A204.1 (cell line): ENCODE measurements at regions not wholly inside any gene's neighbourhood (a gene's known extent, or its start where the extent isn't known, plus 50 kb on each side); places are given as distances from the start of the nearest gene placed in this dataset.

Source experiments
- FAIRE-seq: peaks from 2 replicates; lab custom pipeline; 2012; peaks lifted over from hg19 to GRCh38; lab: Jason Lieb, UNC

- FAIRE-seq: no peak
Observed at GRCh38 chr19:28350673-28351072, 862.3 kb downstream of the UQCRFS1 start.

GRCh38 chr19:28350037-28350436 is 862.9 kb downstream of the UQCRFS1 start:
- no peak for FAIRE-seq

DNA sequence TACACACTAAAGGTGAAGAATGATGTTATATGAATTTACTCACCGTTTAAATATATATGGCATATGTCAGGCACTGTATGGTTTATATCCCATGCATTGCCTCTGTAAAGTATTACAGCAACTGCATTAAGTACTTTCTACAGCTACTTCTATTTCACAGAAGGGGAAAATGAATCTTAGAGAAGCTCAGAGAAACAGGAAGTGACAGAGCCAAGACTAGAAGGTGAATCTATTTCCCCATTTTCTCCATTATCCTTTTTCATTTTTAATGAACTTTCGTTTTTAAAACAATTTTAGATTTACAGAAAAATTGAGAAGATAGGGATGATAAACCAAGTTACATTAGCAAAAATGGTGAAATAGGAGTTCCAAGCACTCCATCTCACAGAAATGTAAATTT is 863.3 kb downstream of the UQCRFS1 start:
- no peak for FAIRE-seq

DNA sequence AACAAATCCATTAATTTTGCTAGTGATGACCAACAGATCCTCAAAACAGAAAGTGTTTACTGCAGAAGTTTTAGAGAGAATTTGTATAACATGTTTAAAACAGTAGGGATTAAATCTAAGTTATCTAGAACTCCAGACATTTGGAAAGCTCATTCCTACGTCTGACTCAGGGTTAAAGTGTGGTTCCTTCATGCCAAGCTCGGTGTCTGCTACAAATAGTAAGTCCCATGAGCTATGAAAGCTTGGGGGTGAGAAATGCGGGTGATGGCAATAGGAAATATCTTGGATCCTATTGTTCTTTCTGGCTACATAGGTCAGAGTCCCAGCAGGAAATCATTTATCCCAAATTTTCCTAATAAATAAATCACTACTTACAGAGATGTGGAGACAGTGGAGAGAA is 867.1 kb downstream of the UQCRFS1 start:
- no peak for FAIRE-seq

GRCh38 chr19:28341810-28342350 is 871.1 kb downstream of the UQCRFS1 start:
- no peak for FAIRE-seq

DNA sequence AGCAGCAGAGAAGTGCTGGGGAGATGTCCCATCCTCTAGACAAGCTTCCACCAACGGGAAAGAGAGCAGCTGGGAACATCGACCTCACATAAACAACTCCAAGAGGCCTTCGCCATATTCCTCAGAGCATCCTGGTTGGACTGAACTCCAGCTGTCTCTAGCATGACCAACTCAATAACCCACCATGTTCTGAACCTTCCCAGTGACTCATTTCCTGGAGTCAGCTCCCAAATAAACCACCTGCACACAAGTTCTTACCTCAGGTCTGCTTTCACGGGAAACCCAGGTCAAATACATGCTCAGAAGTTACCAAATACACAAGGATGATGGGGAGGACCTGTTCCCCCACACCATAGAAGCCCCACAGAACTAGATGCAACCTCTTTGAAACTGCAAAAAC is 878.5 kb downstream of the UQCRFS1 start:
- no peak for FAIRE-seq

GRCh38 chr19:28333909-28334308 is 879.0 kb downstream of the UQCRFS1 start:
- FAIRE-seq: no peak

GRCh38 chr19:28332886-28333285 is 880.1 kb downstream of the UQCRFS1 start:
- no peak for FAIRE-seq

GRCh38 chr19:28332351-28332750 is 880.6 kb downstream of the UQCRFS1 start:
- FAIRE-seq: no peak

- no peak for FAIRE-seq
Observed at GRCh38 chr19:28331596-28331995, 881.4 kb downstream of the UQCRFS1 start.

DNA sequence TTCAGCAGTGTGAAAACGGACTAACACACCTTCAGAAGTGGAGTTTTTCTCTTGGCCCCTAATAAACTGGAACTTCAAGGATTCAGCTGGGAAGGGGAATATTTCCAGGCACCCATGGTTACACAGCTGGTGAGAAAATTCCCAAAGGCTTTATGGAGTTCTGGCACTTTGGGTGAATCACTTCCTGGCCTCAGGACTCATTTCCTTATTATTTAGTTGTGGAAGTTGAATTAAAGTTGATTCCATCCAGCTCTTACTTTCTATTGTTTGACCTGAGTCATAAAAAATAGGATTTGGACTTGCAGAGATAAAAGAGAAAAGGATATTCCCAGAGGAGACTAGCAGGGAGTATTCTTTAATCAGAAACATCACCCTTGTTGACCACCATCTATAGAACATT is 882.1 kb downstream of the UQCRFS1 start:
- FAIRE-seq: no peak

DNA sequence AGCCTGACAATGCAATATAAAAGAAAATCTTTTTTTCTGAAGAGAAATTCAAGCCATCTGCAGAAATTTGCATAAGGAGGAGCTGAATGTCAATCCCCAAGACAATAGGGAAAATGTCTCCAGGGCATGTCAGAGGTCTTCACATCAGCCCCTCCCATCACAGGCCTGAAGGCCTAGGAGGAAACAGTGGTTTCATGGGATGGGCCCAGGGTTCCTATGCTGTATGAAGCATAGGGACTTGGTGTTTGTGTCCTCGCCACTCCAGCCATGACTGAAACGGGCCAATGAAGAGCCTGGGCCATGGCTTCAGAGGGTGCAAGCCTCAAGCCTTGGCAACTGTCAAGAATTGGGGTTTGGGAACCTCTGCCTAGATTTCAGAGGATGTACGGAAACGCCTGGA is 883.5 kb downstream of the UQCRFS1 start:
- FAIRE-seq: no peak

- FAIRE-seq: no peak
Observed at GRCh38 chr19:28327905-28328304, 885.0 kb downstream of the UQCRFS1 start.

DNA sequence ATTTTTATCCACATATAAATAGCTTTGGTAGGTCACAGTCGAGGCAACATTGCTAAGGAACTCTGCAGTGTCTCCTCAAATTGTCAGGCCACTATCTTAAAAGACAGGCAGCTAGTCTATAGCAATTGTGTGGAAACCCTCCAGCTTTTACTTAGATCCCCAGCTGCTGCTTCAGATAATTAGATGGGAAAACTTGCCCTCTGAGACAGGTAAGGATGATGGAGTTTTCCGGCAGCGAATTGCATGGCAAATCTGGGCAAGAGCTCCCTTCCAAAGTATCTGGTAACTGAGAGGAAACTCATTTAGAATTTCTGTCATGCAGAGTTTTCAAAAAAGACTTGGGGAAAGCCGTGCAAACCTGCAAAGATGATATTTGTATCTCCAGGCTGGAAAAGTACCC is 886.2 kb downstream of the UQCRFS1 start:
- FAIRE-seq: no peak

GRCh38 chr19:28324275-28325060 is 888.5 kb downstream of the UQCRFS1 start:
- no peak for FAIRE-seq

DNA sequence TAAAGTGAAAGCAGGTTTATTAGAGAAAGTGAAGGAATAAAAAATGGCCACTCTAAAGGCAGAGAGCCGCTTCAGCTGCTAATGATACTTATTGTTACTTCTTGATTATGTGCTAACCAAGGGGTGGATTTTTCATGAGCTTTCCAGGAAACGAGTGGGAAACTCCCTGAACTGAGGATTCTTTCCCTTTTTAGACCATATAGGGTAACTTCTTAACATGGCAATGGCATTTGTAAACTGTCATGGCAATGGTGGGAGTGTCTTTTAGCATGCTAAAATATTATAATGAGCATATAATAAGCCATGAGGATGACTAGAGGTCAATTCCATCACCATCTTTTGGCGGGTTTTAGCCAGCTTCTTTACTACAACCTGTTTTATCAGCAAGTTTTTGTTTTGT is 890.0 kb downstream of the UQCRFS1 start:
- no peak for FAIRE-seq

DNA sequence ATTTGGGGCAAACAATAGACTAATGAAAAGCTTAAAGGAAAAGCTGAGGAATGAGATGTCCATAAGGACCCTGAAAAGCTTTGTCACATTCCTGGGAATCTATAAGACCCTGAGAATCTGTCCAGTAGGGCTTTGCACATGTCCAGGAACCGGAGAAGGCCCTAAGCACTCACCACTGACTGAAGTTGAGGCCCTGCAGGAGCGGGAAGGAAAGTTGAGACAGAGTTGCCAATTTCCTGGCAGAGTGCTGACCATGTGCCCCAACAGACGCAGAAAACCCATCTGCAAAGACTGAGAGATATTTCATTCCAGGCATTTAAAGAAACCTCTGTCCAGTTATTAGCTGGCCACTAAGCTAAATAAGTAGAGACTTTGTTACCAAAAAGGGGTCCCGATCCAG is 890.5 kb downstream of the UQCRFS1 start:
- FAIRE-seq: no peak

DNA sequence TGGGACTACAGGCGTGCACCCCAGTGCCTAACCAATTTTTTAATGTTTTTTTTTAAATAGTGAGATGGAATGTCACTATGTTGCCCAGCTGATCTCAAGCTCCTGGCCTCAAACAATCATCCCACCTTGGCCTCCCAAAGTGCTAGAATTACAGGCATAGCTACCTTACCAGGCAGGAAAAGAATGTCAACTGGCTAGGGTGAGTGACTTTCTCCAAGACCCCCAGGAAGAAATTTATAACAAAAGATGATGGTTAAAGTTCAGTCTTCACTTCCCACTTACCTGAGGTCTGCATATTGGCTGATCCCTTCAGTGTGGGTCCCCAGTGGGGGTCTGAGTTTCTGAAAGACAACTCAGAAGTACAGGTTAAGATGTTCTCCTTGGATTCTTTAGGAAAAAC is 893.0 kb downstream of the UQCRFS1 start:
- no peak for FAIRE-seq

DNA sequence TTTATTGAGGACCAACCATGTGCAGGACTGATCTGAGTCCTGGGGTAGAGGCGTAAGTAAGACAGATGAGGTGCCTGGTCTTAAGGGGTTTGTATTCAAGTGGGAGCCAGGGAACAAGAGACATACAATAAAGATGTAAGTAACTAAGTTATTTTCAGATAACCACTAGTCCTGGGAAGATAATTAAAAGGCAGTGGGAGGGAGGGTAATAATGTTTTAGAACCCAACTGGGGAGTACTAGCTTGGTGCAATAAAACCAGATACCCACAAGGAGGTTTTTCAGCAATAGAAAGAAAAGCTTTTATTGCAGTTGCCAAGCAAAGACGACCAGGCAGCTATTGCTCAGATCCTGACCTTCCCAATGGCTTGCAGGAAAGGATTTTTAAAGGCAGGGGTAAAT is 893.7 kb downstream of the UQCRFS1 start:
- FAIRE-seq: no peak

GRCh38 chr19:28318469-28319179 is 894.3 kb downstream of the UQCRFS1 start:
- no peak for FAIRE-seq

DNA sequence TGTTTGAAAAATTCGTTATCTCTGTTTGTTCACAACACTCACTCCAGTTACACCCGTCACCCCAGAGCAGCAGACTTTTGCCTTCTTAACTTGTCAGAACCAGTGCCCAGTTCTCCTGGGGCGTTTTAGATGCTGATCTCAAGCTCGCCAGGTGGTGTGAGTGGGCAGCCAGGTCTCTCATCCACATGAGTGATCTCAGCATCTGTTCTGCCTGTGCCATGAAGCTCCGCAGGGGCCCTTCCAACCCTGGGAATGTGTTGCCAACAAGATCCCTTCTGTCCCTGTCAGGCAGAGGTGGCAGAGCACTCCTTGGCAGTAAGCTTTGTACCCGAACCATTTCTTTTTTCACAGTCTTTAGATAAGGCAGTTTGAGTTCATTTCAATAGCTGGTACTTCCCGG is 896.5 kb downstream of the UQCRFS1 start:
- no peak for FAIRE-seq

DNA sequence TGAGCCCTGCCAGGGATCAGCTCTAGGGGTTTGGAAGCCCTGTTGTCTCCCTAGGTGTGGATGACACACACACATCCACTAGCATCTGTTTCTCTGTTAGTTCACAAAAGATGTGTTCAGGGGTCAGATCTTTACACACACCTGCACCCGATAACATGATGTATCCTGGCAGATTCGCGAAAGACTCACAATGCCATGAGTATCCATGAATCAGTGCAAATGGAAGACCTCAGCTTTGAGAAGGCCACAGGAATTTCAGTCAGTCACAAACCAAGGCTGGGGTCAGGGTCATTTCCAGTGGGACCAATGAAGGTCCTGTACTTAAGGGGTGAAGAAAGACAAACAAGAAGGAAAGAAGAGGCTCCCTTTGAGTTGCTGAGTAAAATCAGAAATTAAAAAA is 898.2 kb downstream of the UQCRFS1 start:
- no peak for FAIRE-seq

- no peak for FAIRE-seq
Observed at GRCh38 chr19:28314287-28314686, 898.7 kb downstream of the UQCRFS1 start.

GRCh38 chr19:28313633-28314032 is 899.3 kb downstream of the UQCRFS1 start:
- no peak for FAIRE-seq
